SK-MEL-5 (cell line): ENCODE measurements at regions not wholly inside any gene's neighbourhood (a gene's known extent, or its start where the extent isn't known, plus 50 kb on each side); places are given as distances from the start of the nearest gene placed in this dataset.

Experiments
- DNase-seq: peaks from one replicate; pipeline ENCODE4 v3.0.0-alpha.2; 2016; ENCODE audit warnings: low read depth, low spot score
- in situ Hi-C: cut with HindIII; loops from 2 replicates; pipeline ENCODE4 v1.10.0; 2016; ENCODE audit warnings: low sequenced_read_pairs, high pct_unique_total_duplicates, low pct_unique_long_range_greater_than_20kb

DNA sequence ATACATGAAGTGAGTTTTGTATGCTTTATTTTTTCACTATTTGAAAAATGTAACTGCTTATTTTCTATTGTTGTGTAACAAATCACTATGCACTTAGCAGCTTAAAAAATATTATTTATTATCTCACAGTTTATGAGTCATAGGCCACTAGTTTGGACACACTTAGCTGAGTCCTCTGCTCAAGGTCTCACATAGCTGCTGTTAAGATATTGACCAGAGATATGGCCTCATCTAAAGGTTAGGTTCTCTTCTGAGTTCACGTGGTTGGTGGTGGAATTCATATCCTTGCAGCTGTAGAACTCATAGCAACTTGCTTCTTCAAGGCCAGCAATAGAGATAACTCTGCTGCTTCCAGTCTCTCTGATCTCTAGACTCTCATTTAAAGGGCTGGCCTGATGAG is 534.4 kb downstream of the SPRY1 start:
- in situ Hi-C loops, result no loop called here
- DNase-seq, result no peak

DNA sequence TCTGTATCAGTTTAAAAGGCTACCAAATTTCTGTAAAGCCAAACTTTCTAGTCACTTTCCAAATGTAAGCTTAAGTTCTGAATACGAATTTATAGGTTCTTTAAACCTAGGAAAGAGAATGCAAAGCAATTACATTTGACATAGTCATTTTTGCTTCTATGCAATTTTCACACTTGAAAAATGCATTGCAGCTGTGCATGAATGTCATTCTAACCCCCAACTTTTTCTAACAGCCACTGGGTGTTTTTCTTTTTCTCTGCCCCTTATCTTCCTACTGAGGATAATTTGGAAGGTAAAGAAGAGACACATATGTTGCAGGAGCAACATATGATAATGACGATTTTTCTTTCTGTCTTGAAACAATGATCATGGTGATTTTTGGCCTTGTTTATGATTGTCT is 537.5 kb downstream of the SPRY1 start:
- in situ Hi-C loops, result no loop called here
- DNase-seq, result no peak

DNA sequence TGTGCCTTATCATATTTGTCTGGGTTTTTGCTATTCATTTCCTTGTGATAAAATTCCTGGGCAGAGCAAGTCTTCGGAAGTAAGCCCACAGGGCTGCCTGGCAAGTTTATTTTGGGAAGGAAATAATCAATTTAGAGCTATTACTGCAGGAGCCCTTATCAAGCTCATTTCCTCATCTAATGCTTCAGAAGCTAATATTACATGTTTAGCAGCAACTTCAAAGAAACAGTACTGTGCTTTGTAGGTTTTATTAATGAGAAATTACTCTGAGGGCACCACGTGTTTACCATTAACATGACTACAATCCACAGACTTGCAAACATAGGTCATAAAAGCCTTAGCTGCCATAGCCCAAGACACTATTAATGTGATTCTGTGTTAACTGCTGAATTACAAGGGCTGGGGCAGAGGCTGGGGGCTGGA is 540.0 kb downstream of the SPRY1 start:
- DNase-seq, result no peak
- in situ Hi-C loops, result no loop called here

DNA sequence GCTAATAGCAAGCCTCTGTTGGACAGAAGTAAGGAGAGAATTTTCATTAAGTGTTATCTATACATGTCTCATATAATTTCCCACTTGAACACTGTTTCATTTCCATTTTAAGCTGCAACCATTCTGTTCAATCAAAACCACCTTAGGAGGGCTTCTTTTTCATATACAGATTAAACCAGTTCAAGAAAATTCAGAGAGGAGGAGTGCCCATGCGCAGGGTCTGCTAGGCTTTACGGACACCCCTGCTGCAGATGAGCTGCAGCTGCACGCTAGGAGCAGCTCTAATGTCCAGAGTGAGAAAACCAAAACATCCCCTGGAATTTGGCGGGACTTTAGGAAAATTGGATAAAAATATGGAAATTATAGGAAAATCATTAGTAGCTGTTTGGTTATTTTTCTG is 541.0 kb downstream of the SPRY1 start:
- no peak for DNase-seq
- in situ Hi-C loops, result no loop called here

DNA sequence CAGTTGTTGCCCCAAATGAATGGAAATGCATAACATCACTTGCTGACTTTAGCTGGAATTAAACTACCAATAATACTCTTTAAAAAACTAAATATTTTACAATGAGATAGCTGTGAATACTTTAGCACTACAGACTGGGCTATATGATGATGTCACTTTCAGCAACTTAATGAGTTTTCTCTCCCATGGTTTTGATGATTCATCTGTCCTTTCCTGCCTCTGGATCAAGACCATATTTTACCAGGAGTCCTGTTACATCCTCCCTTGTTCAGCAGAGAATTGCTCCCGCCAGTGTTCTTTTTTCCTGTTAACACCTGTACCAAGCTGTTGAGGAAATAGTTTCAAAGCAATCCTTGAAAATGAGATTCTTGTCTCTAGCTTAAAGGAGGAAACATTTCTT is 543.0 kb downstream of the SPRY1 start:
- in situ Hi-C loops, result no loop called here
- no peak for DNase-seq

DNA sequence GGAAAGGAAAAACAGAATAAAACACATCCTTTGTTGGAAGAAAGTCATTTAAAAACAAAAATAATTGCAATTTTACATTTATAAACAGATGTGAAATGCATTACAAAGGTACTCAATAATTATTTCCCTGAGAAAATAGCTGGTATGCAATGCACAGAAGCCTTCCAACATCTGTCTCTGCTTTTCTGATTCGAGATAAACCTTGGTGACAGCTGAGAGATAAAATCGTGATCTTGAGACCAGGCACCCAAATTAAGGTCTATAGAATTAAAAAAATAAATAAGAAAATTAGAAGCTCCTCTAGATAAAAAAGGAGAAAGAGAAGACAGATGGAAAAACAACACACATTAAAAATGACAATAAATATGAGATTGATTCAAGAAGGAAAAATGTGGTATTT is 544.0 kb downstream of the SPRY1 start:
- DNase-seq, result no peak
- in situ Hi-C loops, result no loop called here

DNA sequence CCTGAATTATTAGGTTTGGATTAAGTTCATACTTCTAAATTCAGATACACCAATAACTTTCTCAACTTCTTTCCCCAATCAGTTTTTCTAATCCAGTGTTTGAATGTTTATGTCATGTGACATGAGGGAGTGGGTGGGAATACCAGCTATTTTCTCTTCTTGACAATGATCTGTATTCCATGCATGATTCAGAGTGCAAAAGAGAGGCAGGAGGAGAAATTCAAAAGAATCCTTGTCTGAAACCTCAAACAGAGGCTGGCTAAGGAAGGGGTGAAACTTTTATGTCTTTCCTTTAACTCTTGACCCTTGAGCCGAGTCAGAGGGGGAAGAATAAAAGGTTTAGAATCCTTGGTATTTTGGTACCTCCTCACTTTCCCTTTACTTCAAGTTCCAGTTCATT is 544.7 kb downstream of the SPRY1 start:
- in situ Hi-C loops, result no loop called here
- DNase-seq, result no peak

DNA sequence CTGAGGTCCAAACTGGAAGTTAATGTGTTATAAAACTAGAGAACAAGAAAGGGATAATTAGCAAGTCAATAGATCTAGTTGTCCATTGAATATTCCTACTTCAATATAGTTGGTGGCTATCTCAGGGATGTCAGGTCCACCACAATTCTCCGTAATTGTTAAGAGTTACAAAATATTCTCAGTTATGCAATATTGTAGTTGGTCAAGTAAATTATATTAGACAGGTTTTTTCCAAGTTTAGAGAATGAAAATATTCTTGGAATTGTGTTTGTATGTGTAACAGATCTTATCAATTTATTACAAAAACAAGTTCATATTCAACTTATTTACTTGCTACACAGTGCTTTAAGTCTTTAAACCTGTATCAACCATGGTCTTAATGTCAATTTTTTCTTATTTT is 547.4 kb downstream of the SPRY1 start:
- no peak for DNase-seq
- in situ Hi-C loops, result no loop called here

DNA sequence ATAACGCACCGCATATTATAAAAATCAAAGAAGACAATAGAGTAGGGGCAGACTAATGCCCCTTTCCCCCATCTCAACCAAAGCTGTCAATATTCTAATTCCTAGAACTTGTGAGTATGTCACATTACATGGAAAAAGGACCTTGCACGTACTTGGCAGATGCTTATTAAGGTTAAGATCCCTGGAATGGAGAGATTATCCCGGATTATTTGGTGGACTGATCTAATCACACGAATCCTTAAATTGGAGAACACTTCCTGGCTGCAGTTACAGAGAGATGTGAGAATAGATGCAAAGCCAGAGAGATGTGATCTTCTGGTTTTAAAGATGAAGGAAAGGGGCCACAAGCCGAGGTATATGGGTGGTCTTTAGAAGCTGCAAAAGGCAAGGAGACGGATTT is 548.7 kb downstream of the SPRY1 start:
- DNase-seq, result no peak
- in situ Hi-C loops, result no loop called here

DNA sequence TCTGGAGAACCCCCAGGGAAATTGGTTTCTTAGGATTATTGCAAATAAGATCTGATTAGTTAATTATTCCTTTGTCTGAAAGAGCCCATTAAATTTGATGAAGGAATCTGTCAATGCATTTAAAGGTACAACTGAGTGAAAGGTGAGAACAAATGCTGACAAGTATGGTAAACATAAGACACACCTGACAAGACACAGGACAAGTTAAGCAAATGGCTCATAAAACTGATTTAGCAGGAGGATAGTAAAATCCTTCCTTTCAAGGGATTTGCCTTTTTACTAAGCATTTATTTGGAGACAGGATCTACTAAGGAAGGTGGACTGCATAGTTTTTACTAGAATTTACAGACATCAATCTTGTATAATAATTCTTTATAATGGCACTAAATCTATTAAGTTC is 553.9 kb downstream of the SPRY1 start:
- no peak for DNase-seq
- in situ Hi-C loops, result no loop called here

DNA sequence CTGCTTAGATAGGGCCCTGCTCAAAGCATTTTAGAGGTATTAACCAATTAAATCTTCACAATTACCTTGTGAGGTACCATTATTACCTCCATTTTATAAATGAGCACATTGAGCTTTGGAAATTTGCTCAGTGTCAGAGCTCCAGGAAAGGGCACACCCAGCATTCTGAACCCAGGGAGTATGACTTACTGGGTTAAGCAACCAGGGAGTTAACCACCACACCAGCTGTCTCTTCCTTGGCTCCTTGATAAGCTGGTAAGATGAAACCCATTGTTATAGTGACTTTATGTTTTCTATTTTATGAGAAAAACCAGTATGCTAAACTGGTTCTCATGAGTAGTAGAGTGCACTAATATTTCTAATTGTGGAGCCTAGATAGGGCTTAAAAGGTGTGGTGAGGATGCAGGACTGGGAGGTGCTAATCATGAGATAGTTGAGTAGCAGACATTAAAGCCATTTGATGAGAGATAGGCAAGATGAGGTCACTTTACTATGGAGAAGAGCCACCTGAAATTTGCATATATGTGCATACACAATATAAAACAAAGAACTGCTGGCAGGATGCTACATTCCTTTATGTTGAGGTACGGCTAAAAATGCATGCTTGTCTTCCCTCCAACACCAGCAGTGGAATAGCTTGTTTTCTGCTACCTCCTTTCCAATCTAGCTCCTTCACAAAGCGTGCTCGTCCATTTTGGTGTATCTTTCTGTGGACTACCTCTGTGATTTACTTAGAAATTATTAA is 556.1 kb downstream of the SPRY1 start:
- in situ Hi-C loops, result no loop called here

DNA sequence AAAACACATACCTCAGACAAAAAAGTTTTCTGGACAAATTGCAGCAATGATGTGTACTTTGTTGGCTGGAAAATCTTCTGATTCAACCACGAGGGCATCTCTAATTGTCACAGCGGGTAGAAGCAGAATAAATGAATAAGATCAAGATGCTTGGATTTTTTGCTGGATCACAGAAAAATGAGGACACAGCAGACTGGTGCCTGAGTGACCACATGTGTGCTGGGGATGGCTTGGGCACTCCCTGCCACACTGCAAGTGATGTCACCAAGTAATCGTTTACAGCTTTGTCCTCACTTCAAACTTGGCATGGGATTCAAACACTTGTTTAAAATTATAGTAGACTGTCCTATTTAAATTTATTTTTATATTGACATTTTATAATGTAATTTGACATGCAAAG is 557.0 kb downstream of the SPRY1 start:
- DNase-seq, result no peak
- in situ Hi-C loops, result no loop called here

More for the DNA sequence above, 556.1 kb downstream of the SPRY1 start:
- DNase-seq, result no peak

DNA sequence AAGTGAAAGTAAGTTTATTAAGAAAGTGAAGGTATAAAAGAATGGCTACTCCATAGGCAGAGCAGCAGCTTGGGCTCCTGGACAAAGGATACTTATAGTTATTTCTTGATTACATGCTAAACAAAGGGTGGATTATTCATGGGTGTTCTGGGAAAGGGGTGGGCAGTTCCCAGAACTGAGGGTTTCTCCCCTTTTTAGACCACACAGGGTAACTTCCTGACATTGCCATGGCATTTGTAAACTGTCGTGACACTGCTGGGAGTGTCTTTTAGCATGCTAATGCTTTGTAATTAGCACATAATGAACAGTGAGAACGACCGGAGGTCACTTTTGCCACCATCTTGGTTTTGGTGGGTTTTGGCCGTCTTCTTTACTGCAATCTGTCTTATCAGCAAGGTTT is 557.6 kb downstream of the SPRY1 start:
- DNase-seq, result no peak
- in situ Hi-C loops, result no loop called here

DNA sequence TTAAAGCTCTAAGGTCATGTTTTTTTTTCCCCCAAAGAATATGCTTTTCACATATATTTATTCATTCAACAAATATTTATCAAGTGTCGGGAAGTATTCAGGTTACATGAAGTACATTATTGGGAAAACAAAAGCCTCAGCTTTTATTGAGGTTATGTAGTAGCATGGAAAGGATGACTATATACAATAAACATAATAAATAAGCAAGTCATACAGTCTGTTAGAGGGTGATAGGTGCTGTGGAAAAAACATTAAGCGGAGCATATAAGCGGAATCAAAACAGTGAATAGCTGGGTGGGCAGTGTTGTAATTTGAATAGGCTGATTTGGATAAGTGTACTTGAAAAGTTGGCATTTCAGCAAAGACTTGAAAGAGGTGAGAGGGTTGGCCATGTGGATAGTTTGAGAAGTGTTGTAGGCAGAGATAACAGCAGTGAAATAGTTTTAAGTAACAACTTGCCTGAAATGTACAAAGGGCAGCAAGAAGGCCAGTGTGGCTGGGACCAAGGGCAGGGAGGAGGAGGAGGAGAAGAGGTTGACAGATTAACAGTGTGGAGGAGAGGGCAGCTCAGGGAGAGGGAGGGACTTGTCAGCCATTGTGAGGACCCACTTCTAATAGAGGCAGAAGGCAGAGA is 558.7 kb downstream of the SPRY1 start:
- in situ Hi-C loops, result no loop called here
- DNase-seq, result no peak

DNA sequence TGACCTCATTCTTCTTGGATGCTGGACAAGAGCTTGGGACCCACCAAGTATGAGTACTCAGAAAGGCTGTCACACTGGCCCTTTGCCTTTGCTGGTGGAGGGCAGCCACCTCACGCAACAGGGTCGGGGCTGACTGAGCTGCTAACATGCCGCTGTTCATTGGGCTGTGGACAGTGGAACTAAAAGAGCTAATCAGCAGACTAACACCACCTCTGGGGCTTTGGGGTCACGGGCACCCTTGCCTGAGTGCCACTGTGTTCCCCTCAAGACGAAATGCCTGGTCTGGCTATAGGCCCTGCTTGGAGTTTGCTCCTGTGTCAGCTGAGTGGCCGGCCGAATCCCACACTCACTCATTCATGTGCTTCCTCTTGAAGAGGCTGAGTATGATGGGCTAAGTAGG is 559.6 kb downstream of the SPRY1 start:
- DNase-seq, result no peak
- in situ Hi-C loops, result no loop called here

DNA sequence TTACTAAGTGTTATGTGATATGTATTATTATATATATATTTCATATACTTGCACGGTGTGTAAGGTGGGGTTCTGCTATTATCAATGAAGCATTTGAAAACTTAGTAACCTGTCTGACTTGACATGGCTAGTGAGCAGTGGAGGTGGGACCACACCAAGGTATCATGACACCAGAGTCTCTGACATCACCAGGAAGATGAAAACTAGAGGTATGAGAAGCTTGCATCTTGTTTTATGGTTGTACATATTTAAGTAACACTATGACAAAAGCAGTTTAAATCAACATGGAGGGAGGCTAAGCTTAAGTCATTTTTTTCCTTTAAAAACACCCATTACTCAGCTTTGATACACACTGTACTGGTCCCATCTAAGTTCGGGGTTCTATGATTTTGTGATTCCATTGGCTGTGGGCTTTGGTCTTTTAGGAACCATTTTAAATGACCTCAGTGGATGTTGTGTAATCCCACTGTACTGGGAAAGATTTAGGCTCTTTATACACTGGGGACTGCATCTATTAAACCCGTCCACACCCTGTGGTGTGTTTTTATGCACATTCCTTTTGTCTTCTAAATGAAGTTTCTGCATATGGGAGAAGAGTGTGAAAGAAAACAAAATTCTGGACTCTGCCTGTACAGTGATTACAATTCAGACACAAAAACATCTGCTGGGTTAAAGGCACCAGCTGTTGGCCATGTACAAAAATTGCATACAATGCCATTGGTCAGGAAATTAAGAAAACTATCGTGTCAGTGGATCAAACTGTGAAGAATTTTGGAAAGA is 570.6 kb downstream of the SPRY1 start:
- in situ Hi-C loops, result loop anchor here (10.0 kb wide), 1 partner anchor 118 kb away; no protein-coding TSS in a partner anchor
- no peak for DNase-seq

DNA sequence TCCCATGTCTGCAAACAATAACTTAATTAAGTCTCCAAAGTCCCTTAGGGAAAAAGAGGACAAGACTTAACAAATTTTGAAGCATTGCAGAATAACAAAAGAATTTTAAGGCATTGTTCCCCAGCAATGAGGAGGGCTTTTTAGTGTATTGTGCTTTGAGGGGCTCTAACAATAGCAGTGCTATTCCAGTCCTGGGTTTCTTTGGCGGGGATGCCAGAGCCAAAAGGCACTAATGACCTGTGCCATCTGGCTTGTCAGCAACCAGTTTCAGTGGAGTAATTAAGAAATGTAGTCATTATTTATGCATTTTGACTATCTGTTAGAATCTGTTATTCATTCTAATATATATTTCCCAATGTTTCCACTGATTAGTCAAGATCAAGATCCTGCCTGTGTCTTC is 575.4 kb downstream of the SPRY1 start:
- in situ Hi-C loops, result no loop called here
- DNase-seq, result no peak

DNA sequence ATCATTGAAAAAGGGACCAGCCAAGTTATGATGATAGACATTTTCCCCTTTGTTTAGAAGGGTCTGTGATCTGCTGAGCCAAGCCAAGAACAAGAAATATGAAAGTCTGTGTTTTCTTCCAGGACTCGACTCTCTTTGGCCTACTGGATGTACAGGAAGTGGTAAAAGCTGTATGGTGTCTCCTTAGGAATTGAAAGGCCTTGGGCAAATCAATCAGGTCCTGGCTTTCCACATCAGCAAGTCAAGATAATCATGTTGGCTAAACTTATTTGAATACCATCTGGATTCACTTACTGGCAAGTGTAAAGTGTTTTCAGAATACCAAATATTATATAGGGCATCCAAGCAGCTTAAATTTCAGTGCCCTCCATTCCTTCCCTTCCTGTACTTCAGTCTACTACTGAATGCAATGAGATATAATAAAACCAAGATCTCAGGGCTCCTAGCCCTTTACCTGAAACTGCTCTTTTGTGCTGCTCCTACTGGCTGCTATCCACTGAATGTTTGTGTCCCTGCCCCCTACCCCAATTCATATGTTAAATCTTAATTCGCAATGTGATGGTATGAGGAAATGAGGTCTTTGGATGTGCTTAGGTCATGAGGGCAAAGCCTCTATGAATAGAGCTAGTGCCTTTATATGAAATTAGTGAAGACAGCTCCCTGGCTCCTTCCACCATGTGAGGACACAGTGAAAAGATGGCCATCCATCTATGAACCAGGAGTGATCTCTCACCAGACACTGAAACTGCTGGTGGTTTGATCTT is 578.0 kb downstream of the SPRY1 start:
- in situ Hi-C loops, result no loop called here
- no peak for DNase-seq
